ENCODE measurements at regions not wholly inside any gene's neighbourhood (a gene's known extent, or its start where the extent isn't known, plus 50 kb on each side); places are given as distances from the start of the nearest gene placed in this dataset.

GRCh38 chrX:30950391-30950790, 61.3 kb upstream of the TAB3 start:
- no peak for DNase-seq (ENCODE audit: low read depth, low spot score)

DNA sequence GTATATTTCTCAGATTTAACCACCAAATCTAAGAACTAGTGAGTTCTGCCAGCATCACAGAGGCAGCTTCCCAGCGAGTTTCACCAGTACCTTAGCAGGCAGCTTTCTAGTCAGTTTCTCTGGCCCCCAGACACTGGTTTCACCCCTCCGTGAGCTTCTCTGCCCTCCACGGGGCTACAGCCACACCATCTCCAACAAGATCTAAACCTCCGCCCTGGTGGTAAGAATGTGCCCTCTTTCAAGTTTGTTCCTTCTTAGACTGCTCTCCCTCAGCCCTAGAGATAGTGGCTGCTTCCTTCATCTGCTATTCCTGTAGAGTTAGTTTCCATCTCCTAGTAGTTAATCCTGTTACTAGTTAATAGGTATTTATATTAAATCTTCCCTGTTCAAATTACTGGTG, 60.5 kb upstream of the TAB3 start:
- DNase-seq (ENCODE audit: low read depth, low spot score) = no peak

- no peak for DNase-seq (ENCODE audit: low read depth, low spot score)
Measured at GRCh38 chrX:30948626-30949025, 59.6 kb upstream of the TAB3 start.

DNA sequence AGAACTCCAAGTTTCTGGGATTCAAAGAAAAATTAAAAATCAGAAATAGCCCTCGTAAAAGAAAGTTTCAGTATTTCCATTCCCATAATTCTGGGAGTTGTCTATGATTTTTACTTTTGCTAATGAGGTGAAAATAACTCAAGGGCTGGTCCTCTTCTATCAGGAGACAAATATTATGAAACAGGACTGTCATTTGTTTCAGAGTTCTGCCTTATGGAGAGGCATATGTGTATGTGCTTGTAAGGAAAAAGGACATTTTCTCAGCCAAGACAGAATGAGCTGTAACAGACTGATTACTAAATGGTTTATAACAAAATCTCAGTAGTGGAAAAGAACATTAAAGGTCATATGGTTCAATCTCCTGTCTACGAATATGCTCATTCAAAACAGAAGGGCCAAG, 59.0 kb upstream of the TAB3 start:
- no peak for DNase-seq (ENCODE audit: low read depth, low spot score)

DNA sequence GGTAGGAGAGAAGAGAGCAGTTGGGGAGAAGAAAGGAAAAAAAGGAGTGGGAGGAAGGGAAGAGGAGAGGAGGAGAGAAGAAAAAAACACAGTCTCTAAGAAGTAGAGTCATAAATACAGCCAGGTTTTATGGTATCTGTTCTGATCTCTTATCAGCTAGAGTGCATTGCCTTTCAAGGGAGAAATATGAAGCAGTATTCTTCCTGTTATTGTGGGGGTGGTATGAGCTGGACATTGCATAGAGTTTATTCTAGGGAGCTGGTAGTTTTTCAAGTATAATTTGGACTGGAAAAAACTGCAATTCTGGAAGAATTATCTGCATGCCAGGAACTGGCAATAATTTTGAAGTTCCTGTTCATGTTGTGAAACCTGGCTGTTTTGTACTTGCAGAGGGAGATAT, 54.9 kb upstream of the TAB3 start:
- no peak for DNase-seq (ENCODE audit: low read depth, low spot score)

DNA sequence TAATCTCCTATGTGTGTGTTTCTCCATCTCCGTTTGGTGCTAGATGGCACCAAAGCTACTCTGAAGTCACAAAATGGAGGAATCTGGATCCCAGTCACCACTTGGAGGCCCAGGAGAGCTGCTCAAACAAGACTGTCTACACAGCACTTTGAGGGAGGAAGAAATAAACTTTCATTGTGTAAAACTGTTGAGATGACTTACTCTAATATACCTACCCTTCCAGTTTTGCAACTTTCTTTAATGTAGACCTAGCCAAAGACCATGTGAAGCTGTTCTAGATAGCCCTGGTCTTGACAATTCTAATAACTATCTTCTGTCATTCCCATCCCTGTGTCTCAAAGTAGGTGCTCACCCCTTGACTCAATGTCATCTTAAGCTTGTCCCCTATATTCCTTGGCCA, 52.8 kb upstream of the TAB3 start:
- DNase-seq (ENCODE audit: low read depth, low spot score) = no peak

DNA sequence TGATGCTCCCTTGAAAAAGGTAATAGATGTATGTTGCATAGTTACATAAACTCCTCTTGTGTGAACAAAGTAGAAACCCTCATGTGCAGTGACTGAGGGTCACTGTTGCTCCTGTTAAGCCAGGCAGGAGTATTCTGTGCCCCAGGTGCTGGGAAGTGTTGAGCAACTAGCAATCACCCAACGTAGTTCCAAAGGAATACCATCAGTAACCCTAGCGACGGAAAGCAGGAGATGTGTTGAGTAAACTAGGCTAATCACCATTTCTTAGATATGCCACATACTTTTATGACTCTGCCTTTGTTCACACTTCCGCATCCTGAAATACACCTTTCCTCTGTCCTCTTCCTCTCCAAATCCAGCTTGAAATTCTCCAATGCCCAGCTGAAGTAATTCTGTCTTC, 50.9 kb upstream of the TAB3 start:
- DNase-seq (ENCODE audit: low read depth, low spot score) = no peak

Data from iPS DF 19.7 (cell line).